ENCODE measurements at regions not wholly inside any gene's neighbourhood (a gene's known extent, or its start where the extent isn't known, plus 50 kb on each side); places are given as distances from the start of the nearest gene placed in this dataset.

DNA sequence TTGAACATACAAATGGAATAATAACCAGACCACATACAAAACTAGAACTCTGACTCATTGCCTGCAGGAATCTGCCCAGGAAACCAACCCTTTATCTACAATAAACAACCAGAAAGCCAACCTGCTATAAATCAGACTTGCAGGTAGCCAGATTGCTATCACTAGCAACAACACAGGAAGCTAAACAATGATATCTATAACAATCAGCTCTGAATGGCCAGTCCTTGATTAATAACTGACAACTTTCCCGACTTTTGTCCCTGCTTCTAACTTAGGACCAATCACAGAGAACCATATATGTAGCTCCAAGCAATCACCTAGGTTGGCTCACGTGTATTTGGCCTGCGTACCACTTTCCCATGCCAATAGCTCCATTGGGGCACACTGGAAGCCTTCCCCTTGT is 470.8 kb downstream of the RIT2 start:
- DNase-seq (ENCODE audit: low spot score) (no peak), ATAC-seq (ENCODE audit: low read depth) (no peak)
- H3K27ac ChIP-seq (ENCODE audit: poor library complexity, severe bottlenecking) = no peak overlapping the region
- no peaks in the 10 kb centered on the region for H3K4me1 ChIP-seq (ENCODE audit: insufficient read depth, poor library complexity, severe bottlenecking)
- TF ChIP-seq, protein P1, sequence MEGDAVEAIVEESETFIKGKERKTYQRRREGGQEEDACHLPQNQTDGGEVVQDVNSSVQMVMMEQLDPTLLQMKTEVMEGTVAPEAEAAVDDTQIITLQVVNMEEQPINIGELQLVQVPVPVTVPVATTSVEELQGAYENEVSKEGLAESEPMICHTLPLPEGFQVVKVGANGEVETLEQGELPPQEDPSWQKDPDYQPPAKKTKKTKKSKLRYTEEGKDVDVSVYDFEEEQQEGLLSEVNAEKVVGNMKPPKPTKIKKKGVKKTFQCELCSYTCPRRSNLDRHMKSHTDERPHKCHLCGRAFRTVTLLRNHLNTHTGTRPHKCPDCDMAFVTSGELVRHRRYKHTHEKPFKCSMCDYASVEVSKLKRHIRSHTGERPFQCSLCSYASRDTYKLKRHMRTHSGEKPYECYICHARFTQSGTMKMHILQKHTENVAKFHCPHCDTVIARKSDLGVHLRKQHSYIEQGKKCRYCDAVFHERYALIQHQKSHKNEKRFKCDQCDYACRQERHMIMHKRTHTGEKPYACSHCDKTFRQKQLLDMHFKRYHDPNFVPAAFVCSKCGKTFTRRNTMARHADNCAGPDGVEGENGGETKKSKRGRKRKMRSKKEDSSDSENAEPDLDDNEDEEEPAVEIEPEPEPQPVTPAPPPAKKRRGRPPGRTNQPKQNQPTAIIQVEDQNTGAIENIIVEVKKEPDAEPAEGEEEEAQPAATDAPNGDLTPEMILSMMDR (IDR thresholded peaks at IDR 0.05; ENCODE audit: poor library complexity, severe bottlenecking) = no peak
- no peaks in the 10 kb centered on the region for H3K36me3 ChIP-seq (ENCODE audit: low read depth)
- H3K9me3 ChIP-seq (ENCODE audit: severe bottlenecking) = no peaks in the 10 kb centered on the region
- no peaks in the 10 kb centered on the region for H3K27me3 ChIP-seq (ENCODE audit: insufficient read depth, poor library complexity, severe bottlenecking)
- H3K4me3 ChIP-seq (ENCODE audit: severe bottlenecking) = no peak overlapping the region

DNA sequence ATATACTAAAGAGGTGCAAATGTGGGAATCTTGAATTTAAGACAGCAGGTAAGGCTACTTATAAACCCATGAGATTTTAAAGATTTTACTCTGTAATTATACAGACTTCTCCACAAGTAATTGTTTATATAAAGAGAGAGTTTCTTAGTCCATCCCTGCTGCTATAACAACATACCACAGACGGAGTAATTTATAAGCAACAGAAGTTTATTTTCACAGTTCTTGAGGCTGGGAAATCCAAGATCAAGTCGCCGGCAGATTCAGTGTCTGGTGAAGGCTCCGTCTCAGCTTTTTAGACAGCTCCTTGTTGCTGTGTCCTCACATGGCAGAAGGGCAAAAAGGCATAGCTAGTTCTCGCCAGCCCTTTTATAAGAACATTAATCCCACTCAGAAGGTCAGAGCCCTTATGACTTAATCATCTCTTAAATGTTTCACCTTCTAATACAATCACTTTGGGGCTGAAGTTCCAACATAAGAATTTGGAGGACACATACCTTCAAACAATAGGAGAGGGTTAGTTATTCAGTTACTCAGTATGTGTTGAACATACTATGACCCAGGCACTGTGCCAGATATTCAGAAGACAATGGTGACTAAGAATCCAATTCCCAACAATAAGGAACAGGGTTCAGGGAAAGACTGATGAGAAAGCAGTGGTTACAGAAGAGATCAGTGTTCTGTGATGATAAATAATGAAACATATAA is 466.0 kb downstream of the RIT2 start:
- no peak overlapping the region for H3K4me3 ChIP-seq (ENCODE audit: severe bottlenecking)
- TF ChIP-seq, protein P1 (IDR thresholded peaks at IDR 0.05; ENCODE audit: poor library complexity, severe bottlenecking) = no peak
- H3K9me3 ChIP-seq (ENCODE audit: severe bottlenecking) = no peaks in the 10 kb centered on the region
- no peak overlapping the region for H3K27ac ChIP-seq (ENCODE audit: poor library complexity, severe bottlenecking)
- no peaks in the 10 kb centered on the region for H3K27me3 ChIP-seq (ENCODE audit: insufficient read depth, poor library complexity, severe bottlenecking)
- ATAC-seq (ENCODE audit: low read depth) (no peak), DNase-seq (ENCODE audit: low spot score) (no peak)
- no peaks in the 10 kb centered on the region for H3K4me1 ChIP-seq (ENCODE audit: insufficient read depth, poor library complexity, severe bottlenecking)
- no peaks in the 10 kb centered on the region for H3K36me3 ChIP-seq (ENCODE audit: low read depth)

DNA sequence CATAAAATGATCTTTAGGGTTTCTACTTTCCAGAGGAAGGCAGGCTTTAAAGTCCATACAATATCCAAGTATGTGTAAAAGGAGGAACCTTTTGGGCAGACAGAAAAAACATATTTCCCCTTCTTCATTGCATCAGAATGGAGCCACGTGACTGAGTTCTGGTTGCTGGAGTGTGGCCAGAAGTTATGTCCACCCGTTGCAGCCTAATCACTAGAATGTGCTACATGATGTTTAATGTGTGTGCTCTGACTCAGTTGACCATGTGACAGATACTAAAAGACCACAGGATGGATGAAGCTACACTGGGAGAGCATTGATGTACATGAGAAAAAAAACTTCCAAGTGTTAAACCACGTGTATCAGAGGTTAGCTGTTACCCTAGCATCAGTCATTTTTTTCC is 460.9 kb downstream of the RIT2 start:
- H3K4me3 ChIP-seq (ENCODE audit: severe bottlenecking) = no peak overlapping the region
- H3K4me1 ChIP-seq (ENCODE audit: insufficient read depth, poor library complexity, severe bottlenecking) = no peaks in the 10 kb centered on the region
- H3K27ac ChIP-seq (ENCODE audit: poor library complexity, severe bottlenecking) = no peak overlapping the region
- TF ChIP-seq, protein P1 (IDR thresholded peaks at IDR 0.05; ENCODE audit: poor library complexity, severe bottlenecking) = no peak
- no peaks in the 10 kb centered on the region for H3K9me3 ChIP-seq (ENCODE audit: severe bottlenecking)
- ATAC-seq (ENCODE audit: low read depth) (no peak), DNase-seq (ENCODE audit: low spot score) (no peak)
- no peaks in the 10 kb centered on the region for H3K36me3 ChIP-seq (ENCODE audit: low read depth)
- H3K27me3 ChIP-seq (ENCODE audit: insufficient read depth, poor library complexity, severe bottlenecking) = no peaks in the 10 kb centered on the region

DNA sequence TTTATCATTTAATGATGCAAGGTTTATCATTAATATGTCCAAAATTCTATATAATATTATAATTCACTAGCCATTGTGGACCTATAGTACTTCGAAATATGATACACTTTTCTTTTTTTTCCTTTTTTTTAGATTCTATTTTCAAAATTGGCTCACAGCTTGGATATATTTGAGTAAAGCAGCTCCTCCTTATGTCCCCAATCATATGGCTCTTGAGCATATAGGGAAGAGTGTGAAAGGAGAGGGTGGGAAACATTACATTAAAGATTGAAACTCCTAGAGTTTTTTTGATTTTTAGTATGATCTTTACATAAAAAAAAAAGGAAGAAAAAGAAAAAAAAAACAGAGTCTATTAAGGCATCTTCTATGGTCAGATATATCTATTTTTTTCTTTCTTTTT is 457.9 kb downstream of the RIT2 start:
- Histone ChIP-seq H3K36me3 (ENCODE audit: low read depth) (no peaks in the 10 kb centered on the region), H3K27ac (ENCODE audit: poor library complexity, severe bottlenecking) (no peak overlapping the region), H3K4me3 (ENCODE audit: severe bottlenecking) (no peak overlapping the region), H3K4me1 (ENCODE audit: insufficient read depth, poor library complexity, severe bottlenecking) (no peaks in the 10 kb centered on the region), H3K27me3 (ENCODE audit: insufficient read depth, poor library complexity, severe bottlenecking) (no peaks in the 10 kb centered on the region), H3K9me3 (ENCODE audit: severe bottlenecking) (no peaks in the 10 kb centered on the region)
- TF ChIP-seq, protein P1 (IDR thresholded peaks at IDR 0.05; ENCODE audit: poor library complexity, severe bottlenecking) = no peak
- no peak for DNase-seq (ENCODE audit: low spot score)
- ATAC-seq (ENCODE audit: low read depth) = no peak

DNA sequence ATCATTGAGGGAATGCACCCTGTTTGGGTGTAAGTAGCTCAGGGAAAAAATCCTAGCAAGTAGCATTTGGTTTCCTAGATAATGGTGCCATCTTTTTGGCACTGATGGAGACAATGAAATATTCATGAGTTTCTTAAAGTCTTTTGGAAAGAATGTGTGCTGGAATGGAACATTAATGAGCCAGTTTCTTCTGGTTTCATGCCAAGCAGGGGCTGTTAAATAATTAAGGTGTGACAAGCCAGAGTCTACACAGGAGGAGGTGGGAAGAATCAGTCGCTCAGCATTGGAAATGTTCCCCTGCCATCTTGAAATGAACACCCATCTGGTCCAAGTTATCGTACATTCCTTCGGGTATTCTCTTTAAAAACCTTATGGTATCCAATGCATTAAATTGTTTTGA is 457.3 kb downstream of the RIT2 start:
- TF ChIP-seq, protein P1 (IDR thresholded peaks at IDR 0.05; ENCODE audit: poor library complexity, severe bottlenecking) = no peak
- H3K4me3 ChIP-seq (ENCODE audit: severe bottlenecking) = no peak overlapping the region
- H3K27me3 ChIP-seq (ENCODE audit: insufficient read depth, poor library complexity, severe bottlenecking) = no peaks in the 10 kb centered on the region
- H3K4me1 ChIP-seq (ENCODE audit: insufficient read depth, poor library complexity, severe bottlenecking) = no peaks in the 10 kb centered on the region
- DNase-seq (ENCODE audit: low spot score) (no peak), ATAC-seq (ENCODE audit: low read depth) (no peak)
- H3K27ac ChIP-seq (ENCODE audit: poor library complexity, severe bottlenecking) = no peak overlapping the region
- no peaks in the 10 kb centered on the region for H3K36me3 ChIP-seq (ENCODE audit: low read depth)
- H3K9me3 ChIP-seq (ENCODE audit: severe bottlenecking) = no peaks in the 10 kb centered on the region
